Jurkat, Clone E6-1 (cell line): ENCODE measurements at regions not wholly inside any gene's neighbourhood (a gene's known extent, or its start where the extent isn't known, plus 50 kb on each side); places are given as distances from the start of the nearest gene placed in this dataset.

ENCODE experiments used
- DNase-seq: peaks from one replicate; pipeline ENCODE4 v3.0.0-alpha.2; 2011; ENCODE audit warnings: low read depth, low spot score
- H3K4me3 ChIP-seq: 2 replicates; pipeline ENCODE4 v1.5.1; 2011; ENCODE audit warnings: mild to moderate bottlenecking, low read length, control low read depth, moderate library complexity

GRCh38 chr3:148344521-148344920 is 353.2 kb upstream of the AGTR1 start:
- DNase-seq: no peak
- no peak overlapping the region for H3K4me3 ChIP-seq

- no peak overlapping the region for H3K4me3 ChIP-seq
- DNase-seq: no peak
These were observed 337.7 kb upstream of the AGTR1 start for GRCh38 chr3:148360051-148360450.

- H3K4me3 ChIP-seq: no peak overlapping the region
- DNase-seq: no peak
These were observed 330.8 kb upstream of the AGTR1 start for GRCh38 chr3:148366743-148367410.

GRCh38 chr3:148367756-148368155 is 329.9 kb upstream of the AGTR1 start:
- DNase-seq: no peak

GRCh38 chr3:148369381-148369780 is 328.3 kb upstream of the AGTR1 start:
- DNase-seq: no peak
- no peak overlapping the region for H3K4me3 ChIP-seq

More at GRCh38 chr3:148367756-148368155, 329.9 kb upstream of the AGTR1 start:
- H3K4me3 ChIP-seq: no peak overlapping the region

- DNase-seq: no peak
- H3K4me3 ChIP-seq: no peak overlapping the region
These were observed 325.4 kb upstream of the AGTR1 start for GRCh38 chr3:148372206-148372875.

GRCh38 chr3:148373961-148374360 is 323.7 kb upstream of the AGTR1 start:
- DNase-seq: no peak
- H3K4me3 ChIP-seq: no peak overlapping the region

GRCh38 chr3:148379763-148380382 is 317.8 kb upstream of the AGTR1 start:
- H3K4me3 ChIP-seq: no peak overlapping the region
- DNase-seq: peak; percentile 24

- H3K4me3 ChIP-seq: no peak overlapping the region
- DNase-seq: no peak
These were observed 316.7 kb upstream of the AGTR1 start for GRCh38 chr3:148381051-148381450.

GRCh38 chr3:148389916-148390315 is 307.8 kb upstream of the AGTR1 start:
- no peak for DNase-seq
- H3K4me3 ChIP-seq: no peak overlapping the region

GRCh38 chr3:148395821-148396220 is 301.9 kb upstream of the AGTR1 start:
- H3K4me3 ChIP-seq: no peak overlapping the region
- DNase-seq: no peak

GRCh38 chr3:148400754-148401153 is 296.9 kb upstream of the AGTR1 start:
- no peak for DNase-seq
- H3K4me3 ChIP-seq: no peak overlapping the region

GRCh38 chr3:148408667-148409066 is 289.0 kb upstream of the AGTR1 start:
- no peak for DNase-seq
- H3K4me3 ChIP-seq: no peak overlapping the region

GRCh38 chr3:148420242-148420641 is 277.5 kb upstream of the AGTR1 start:
- no peak for DNase-seq
- H3K4me3 ChIP-seq: no peak overlapping the region

- no peak overlapping the region for H3K4me3 ChIP-seq
- DNase-seq: no peak
These were observed 268.7 kb upstream of the AGTR1 start for GRCh38 chr3:148428862-148429605.

GRCh38 chr3:148433665-148434064 is 264.0 kb upstream of the AGTR1 start:
- no peak overlapping the region for H3K4me3 ChIP-seq
- no peak for DNase-seq

GRCh38 chr3:148435534-148435933 is 262.2 kb upstream of the AGTR1 start:
- no peak for DNase-seq

GRCh38 chr3:148439254-148439822 is 258.4 kb upstream of the AGTR1 start:
- no peak overlapping the region for H3K4me3 ChIP-seq
- DNase-seq: no peak

More at GRCh38 chr3:148435534-148435933, 262.2 kb upstream of the AGTR1 start:
- H3K4me3 ChIP-seq: no peak overlapping the region

GRCh38 chr3:148441191-148441590 is 256.5 kb upstream of the AGTR1 start:
- no peak overlapping the region for H3K4me3 ChIP-seq
- no peak for DNase-seq
